Stimulated activated CD4-positive, alpha-beta T cell treated with anti-CD3 and anti-CD28 coated beads, Interleukin-2, amount 100 ng/mL, for 4 hours (primary cell): ENCODE measurements at regions not wholly inside any gene's neighbourhood (a gene's known extent, or its start where the extent isn't known, plus 50 kb on each side); places are given as distances from the start of the nearest gene placed in this dataset.

Experiments
- DNase-seq: peaks from one replicate; pipeline ENCODE4 v3.0.0-alpha.2; 2020; ENCODE audit warnings: low read depth

DNA sequence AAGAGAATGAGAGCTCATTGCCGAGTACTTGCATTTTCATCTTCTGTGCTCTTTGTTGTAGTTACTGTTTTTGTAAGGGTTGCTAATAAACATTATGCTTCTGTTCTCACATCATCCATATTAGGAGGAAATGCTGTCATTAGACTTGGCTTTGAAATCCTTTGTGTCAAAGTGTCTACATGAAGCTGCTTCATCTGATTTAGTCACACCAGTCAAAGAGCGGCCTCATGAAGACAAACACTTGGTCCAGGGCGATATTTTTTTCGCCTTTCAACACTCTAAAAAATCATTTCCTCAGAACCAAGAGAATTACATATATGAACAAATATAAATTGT, 105.0 kb downstream of the SPRY2 start:
- DNase-seq: no peak

DNA sequence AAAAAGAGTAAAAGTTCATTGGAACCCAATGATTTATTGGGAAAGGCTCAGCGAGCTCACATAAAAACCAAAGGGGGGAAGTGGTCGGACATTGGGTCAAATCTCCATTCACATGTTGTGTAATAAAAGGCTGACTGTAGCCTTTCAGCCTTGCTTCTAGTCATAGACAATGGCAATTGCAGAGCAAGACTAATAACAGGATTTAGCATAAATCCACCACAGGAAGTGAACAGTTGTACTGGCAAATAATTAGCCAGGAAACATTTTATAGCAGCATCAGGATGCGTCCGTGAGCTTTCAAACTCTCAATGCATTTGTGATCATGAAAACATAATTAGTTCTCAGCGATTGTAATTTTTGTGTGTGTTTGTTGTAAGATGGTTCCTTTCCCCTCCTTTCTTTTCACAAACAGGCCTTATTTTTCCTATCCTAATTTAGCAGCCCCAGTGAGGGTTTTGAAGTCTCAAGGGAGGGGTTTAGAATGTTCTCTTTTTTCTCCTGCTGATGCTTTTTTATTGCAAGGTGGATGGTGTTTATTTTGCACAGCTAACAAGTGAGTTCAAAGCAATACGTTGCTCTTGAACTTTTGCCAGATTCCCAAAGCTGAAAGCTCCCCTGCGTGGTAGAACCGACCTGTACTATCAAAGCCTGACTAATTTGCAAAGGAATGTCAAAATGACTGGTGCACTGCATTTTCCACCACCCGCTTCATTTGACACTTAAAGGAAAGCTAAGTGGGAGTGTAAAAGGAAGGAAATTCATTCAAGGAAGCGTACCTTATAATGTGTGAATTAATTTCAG, 105.6 kb downstream of the SPRY2 start:
- DNase-seq: no peak

DNA sequence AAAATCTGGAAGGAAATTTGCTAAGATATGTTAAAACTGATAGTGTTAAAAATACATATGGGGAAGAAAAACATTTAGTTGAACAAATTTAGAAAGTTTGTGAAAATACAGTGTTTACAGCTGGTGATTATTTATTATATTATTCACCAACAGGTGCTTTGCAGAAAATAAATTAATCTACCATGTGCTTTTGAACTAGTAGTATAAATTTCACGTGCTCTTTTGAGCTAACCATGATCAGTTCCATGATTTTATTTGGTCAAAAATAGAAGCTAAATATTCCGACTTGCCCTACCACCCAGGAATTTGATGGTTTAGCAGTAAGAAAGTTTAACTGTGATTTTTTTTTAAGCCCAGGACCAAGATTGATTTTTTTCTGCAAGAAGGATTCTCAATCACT, 113.3 kb downstream of the SPRY2 start:
- DNase-seq: no peak

DNA sequence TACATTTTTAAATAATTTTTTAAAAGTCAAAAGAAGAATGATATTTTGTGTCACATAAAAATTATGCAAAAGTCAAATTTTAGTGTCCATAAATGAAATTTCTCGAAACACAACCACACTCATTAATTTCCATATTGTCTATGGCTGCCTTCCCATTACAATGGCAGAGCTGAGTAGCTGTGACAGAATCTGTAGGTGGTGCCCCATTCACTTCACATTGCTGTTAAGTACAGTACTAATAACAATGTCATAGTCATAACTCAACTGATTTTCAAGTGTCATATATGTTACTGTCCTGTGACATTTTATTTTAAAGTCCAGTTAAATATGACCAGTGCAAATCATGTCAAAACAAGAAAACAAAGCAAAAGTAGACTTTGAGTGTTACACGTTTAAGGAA, 114.3 kb downstream of the SPRY2 start:
- no peak for DNase-seq

DNA sequence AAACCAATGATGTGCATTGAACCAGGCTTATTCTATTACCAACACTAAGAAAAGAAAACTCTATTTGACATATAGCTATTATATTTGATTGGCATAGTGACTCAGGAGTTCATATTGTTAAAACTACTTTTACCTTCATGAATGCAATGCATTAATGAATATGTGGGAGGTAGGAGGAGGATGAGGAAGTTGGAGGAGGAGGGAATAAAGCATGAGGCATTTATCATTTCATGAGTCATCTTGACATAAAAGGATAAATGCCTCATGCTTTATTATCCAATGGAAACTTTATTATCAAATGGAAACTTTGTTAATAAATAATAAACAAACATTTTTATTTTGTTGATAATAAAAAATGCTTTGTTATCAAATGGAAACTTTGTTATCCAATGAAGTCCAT, 116.5 kb downstream of the SPRY2 start:
- DNase-seq: no peak

DNA sequence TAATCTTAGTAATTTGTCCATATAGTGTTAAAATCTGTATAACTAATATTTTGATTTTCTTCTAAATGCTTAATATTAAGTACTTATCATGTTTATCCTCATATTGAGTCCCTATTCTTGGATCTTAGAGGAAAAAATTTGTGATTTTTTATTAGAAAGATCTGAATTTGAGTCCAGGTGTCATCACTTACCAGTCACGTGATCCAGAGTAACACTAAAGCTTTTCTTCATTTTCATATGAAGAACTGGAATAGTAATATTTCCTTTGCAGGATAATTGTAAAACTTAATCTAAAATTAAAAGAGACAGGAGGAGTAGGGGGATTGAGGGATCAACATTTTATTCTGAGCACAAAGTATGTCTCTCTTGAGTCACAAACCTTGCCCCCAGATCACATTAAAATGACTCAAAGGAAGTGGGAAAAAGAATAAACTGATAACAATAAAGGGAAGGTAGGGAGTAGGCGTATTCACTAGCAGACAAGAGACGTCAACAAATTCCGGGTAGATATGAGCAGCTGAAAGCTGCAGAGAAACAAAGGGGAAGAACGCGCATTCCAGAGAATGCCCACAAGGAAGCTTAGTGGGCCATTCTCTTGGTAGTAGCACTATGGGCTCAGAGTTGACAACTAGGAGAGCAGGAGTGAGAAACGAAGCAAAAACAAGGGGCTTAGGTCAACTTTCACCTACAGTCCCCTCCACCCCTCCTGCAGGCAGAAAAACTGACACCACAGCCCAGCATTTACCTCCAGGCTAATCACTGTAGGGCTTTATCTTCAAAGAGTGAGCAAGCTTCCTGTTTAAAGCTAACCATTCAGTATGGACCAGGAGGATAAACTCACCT, 123.1 kb downstream of the SPRY2 start:
- no peak for DNase-seq

DNA sequence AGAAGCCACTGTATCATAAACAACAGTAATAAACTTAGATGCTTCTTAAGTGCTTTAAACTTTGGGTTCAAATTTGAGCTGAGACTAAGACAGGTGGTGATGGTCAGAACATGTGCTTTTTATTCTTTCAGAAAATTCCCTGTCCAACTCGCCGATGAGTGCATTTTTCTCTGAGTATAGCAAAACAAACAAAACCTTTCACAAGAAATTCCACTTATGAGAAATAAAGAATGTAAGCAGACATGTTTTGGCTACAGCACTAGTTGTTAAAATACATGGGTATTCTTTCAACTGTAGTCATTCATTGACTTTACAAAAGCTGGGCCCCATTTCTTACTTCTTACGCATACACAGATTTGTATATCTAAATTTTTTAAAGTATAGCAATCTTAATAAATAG, 125.6 kb downstream of the SPRY2 start:
- no peak for DNase-seq

DNA sequence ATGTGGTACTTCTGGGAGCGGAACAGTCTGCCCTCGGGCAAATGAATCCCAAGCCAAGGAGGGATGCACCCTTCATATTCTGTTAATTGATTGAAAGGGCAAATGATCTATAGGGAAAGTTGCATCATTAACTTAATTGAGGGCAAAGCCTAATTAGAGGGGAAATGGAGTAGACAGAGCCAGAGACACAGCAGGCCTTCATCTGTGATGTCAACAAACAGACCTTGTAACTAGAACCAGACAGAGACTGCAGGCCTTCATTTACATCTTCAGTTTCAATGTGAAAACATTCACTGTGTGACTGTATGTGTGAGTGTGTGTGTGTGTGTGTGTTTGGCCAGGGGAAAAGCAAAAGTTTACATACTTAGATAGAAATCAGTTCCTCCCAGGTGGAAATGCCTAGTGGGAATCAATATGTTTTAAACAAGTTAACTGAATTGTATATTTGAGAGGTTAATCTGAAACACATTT, 126.4 kb downstream of the SPRY2 start:
- no peak for DNase-seq

DNA sequence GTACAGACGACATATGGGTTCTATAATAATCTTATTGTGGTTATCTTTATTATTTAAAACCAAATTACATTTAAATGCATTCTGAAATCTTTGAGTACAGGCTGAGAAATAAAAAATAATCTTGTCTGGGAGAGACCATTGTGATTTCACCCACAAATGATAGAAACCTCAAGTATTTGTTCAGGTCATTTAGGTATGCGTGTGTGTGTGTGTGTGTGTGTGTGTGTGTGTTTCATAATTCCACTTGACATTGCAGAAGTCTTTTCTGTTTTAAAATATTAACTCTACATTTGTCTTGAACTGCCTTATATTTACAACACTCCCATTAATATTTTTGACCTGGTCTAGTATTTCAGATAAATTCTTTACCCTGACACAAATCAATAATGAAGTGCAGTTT, 126.9 kb downstream of the SPRY2 start:
- DNase-seq: no peak

DNA sequence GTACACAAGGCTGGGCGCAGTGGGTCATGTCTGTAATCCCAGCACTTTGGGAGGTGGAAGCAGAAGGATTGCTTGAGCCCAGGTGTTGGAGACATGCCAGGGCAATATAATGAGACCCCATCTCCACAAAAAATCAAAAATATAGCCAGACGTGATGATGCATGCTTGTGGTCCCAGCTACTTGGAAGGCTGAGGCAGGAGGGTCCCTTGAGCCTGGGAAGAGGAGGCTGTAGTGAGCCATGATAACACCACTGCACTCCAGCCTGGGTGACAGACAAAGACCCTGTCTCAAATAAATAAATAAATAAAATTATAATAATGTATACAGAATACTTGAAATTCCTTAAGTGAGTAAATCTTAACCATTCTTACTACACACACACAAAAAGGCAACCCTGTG, 127.7 kb downstream of the SPRY2 start:
- DNase-seq: no peak

DNA sequence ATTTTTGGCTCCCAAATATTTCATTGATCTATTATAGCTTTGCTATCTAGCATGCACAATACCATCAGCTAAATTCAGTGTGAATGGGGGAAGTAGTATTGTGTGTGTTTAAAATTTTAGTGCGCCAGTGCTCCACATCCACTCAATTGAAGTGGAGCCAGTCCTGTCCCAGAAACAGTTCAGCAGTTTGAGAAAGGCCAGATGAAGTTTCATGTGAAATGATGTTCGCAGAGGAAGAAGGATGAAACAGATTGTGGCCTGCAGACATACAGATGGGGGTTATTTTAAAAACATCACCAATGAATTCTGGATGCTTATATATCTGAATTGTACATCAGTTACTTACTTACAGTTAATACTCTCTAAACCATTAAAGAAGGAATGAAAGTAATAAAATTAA, 129.4 kb downstream of the SPRY2 start:
- DNase-seq: no peak

DNA sequence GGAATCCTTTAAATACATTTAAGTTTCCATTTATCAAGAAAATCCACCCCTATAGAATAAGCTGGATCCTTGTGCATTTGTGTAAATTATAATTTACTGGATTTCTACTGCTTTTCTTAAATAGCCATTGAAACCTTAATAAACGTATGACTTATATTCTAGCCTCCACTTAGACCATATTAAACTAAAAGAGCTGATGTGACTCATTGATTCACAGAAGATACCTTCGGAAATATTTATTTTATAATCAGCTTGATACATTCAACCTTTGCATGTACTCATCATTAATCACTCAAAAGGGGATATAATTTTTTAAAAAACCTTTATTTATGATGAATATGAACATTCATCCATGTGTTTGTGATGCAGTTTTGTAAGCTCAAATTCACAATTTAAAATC, 136.3 kb downstream of the SPRY2 start:
- DNase-seq: no peak

DNA sequence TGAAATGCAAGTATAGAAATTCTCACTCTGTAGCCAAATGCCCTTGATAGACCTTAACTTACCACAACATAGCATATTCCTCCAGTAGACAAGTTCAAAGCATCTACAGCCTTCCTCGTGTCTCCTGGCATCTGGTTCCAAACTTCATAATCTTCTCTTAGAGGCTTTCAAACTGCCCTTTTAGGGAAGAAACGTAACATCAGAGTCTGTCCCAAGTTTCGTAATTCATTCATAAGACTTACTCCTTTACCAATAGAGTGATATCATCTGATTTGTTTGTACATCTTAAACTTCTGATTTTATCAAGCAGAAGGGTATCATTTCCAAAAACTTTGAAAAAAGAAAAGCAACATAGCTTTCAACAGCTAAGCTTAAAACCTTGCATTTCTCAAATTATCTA, 137.4 kb downstream of the SPRY2 start:
- no peak for DNase-seq

DNA sequence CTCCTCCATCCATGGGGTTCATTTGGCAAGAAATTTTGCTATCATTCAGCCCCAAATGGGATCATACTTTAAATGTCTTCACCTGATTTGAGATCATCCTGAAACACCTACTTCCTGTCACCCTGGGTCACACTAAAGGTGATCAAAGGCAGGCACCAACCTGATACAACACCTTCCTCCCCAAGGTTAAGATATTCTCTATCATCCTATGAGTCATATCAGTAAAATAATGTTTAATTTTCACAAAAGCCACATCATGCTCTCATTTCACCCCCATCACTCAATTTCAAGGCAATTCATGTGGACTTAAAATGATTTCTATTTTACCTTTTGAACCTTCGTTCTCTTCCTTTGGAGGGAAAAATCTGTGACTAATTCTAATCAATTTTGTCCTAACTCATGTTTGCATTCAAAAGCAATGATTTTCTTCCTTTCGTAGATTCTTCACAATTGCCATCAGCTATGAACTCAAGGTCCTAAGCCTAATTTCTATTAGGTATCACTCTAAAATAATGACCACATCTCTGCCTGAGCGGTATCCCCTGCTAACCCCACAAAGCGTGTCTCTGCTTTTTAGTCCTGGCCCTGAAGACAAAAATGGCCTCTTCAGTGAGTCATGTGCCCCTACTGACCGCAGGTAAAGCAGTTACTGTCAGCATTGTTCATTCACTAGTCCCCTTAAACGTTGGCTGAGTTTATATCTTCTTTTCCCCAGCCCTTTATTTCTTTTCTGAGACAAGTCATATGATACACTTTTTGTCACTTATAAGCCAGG, 139.0 kb downstream of the SPRY2 start:
- DNase-seq: no peak

DNA sequence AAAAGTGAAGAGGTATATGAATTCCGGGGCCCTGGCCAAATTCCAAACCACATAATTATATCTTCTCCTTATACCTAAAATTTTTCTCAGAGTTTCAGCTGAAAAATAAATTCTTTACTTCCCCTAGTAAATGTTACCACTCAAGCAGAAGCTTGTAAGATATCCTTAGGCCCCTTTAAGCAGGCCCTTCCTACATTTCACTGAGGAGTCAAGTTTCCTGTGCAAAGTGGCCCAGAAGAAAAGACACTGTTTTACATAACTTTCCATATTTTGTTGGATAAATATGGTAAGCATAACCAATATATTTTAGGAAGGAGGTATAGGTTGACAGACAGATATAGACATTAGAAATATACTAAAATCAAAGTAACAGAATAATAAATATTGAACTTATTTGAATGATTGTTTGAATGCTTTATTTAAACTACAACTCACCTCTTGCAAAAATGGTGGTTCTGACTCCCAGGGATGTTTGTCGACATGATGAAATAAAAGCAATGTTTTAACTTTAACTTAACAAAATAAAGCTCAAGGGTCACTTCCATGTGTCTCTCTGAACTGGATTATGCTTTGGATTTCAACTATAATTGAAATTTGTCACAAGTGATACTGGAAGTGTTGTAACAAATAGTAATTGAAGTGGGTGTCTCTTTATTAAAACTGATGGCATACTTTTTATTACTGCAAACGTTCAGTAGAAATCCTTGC, 141.2 kb downstream of the SPRY2 start:
- DNase-seq: no peak

DNA sequence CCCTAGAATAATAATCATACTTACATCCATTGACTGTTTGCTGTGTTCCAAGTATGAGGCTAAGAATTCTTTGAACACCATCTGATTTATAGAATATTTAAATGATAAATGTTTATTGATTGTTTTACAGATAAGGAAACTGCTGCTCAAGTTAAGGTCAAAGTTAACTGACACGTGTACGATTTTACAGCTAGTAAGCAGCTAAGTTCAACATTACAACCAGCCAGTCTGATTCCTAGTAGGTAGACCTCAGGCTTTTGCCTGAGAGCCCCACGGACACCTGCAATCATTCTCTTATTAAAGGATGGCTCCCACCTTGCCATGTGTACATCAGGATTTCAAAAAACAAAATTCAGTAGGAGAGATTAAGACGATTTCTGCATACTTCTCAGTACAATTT, 141.9 kb downstream of the SPRY2 start:
- no peak for DNase-seq

DNA sequence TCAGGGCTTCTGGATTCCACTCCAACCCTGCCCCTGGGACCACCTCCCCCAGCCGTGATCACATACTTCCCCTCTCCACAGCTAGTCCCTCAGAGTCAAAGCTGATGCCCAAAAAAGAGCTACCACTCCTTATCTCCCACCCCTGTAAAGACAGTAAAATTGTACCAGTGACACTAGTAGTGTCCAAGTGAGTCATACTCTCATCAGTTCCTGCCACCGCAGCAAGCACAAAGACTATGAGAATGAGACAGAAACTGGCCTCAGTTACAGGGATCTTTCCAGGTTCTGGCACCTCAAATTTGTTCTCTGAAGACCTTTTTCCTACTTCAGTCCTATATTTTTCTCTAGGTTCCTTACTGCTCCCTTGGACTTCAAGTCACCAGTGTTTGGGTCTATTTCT, 144.2 kb downstream of the SPRY2 start:
- DNase-seq: no peak

DNA sequence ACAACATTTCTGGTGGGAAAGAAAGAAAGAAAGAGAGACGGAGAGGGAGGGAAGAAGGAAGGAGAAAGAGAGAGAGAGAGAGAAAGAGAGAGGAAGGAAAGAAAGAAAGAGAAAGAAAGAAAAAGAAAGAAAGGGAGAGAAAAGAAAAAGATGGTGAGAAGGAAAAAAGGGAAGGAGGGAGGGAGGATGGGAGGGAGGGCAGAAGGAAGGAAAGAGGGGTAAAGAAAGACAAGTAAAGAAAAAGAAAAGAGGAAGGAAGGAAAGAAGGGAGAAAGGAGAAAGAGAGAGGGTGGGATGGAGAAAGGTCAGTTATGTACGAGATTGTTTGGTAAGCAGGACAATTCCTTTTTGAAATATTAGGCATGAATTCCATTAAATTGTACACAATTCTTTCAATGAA, 145.3 kb downstream of the SPRY2 start:
- DNase-seq: no peak

DNA sequence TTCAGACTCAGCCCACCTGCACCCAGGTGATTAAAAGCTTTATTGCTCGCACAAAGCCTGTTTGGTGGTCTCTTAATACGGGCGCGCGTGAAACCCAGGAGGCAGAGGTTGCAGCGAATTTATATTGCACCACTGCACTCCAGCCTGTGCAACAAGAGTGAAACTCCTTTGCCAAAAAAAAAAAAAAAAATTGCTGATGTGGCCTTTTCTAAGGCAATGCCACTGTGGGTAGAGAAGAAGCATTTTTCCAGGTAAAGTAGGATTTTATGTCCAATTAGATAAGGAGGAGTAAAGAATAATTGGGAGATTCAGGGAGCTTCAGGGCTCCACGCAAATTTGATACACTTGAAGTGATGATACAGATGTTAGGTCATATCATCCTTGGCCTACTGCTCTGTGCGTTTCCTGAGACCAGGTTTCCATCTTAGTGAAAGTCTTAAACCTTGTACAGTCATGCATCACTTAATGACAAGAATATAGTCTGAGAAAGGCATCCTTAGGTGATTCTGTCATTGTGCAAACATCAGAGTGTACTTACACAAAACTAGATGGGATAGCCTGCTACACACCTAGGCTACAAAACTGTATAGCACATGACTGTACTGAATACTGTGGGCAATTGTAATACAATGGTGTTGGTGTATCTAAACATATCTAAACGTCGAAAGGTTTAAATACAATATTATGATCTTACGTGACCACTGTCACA, 150.9 kb downstream of the SPRY2 start:
- DNase-seq: no peak

DNA sequence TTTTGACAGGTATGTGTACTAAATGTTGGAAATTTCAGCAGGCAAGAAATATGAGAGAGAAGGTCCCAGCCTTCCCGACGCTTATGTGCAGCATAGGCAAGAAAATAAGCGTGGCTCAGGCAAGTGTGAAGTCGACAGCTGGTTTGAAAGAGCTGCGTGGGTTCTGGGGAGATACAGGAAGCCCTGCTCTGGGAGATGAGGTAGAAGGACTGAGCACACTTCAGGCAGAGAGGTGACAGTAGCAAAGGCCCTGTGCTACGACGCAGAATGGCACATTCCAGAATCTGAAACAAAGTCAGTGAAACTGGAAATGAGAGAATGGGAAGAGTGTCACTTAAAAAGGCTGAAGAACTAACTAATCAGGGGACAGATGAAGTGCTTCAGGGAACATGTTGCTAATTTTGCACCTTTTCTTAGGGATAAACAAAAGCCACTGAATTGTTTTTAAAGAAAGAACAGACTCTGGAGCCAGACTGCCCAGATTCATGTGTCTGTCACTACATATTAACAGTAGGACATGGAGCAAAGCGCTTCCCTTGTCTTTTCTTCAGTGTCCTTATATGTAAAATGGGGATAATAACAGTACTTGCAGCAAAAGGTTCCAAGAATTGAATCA, 160.1 kb downstream of the SPRY2 start:
- no peak for DNase-seq

DNA sequence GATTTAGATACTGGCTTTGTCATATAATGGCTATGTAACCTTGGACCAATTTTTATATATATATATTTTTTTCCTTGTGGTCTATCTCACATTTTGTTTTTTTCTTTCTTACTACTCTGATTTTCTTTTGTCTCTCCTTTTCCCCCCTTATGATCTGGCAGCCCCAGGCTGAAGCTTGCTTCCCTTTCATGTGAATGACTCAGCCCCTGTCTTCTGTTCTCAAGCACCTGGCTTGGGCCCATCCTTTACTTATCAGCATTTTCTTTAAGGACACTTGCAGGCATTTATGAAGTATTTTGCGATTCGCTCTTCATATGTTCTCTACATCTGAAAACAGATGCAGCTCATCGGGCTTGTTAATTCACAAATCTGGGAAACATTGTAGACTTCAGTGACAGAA, 163.6 kb downstream of the SPRY2 start:
- no peak for DNase-seq
